ENCODE measurements at regions not wholly inside any gene's neighbourhood (a gene's known extent, or its start where the extent isn't known, plus 50 kb on each side); places are given as distances from the start of the nearest gene placed in this dataset.
"Not testable (repeated sequence)": the region's sequence is repeated elsewhere in the genome, so short reads cannot be mapped to it uniquely, and the experiment has no call there.

GRCh38 chr9:85872463-85872862, 68.5 kb upstream of the NAA35 start:
- H3K27ac ChIP-seq (ENCODE audit: low read length) = no peak overlapping the region
- H3K9ac ChIP-seq (ENCODE audit: low read length) = no peak overlapping the region
- TF ChIP-seq SMC3 (conservative IDR thresholded peaks at IDR 0.05; ENCODE audit: poor library complexity) (no peak), TAF1 (IDR thresholded peaks at IDR 0.05; ENCODE audit: low read depth) (no peak), CTCF (IDR thresholded peaks at IDR 0.05; ENCODE audit: poor library complexity, severe bottlenecking) (no peak), MXI1 (conservative IDR thresholded peaks at IDR 0.05; ENCODE audit: poor library complexity, severe bottlenecking) (no peak), RAD21 (conservative IDR thresholded peaks at IDR 0.05) (no peak), POLR2AphosphoS5 (IDR thresholded peaks at IDR 0.05) (no peak), EZH2 (IDR thresholded peaks at IDR 0.05; ENCODE audit: borderline replicate concordance, insufficient read depth, low read length, poor library complexity, severe bottlenecking) (no peak), REST (IDR thresholded peaks at IDR 0.05; ENCODE audit: borderline replicate concordance) (no peak), EP300 (conservative IDR thresholded peaks at IDR 0.05; ENCODE audit: poor library complexity, severe bottlenecking) (no peak)

GRCh38 chr9:85876628-85877027, 64.3 kb upstream of the NAA35 start:
- H3K9me2 ChIP-seq (ENCODE audit: insufficient read depth, low read length) = no peaks in the 10 kb centered on the region
- no peaks in the 10 kb centered on the region for H3K27me3 ChIP-seq (ENCODE audit: insufficient read depth, low read depth, low read length)
- no peaks in the 10 kb centered on the region for H3K9me3 ChIP-seq (ENCODE audit: low read length)
- no peaks in the 10 kb centered on the region for H3F3A ChIP-seq (ENCODE audit: insufficient read depth, low read length, poor library complexity, severe bottlenecking)
- no peak overlapping the region for H3K27ac ChIP-seq (ENCODE audit: low read length)
- H2AFZ ChIP-seq (ENCODE audit: low read depth, low read length) = no peak overlapping the region
- H4K20me1 ChIP-seq (ENCODE audit: insufficient read depth) = no peaks in the 10 kb centered on the region
- H3K79me2 ChIP-seq (replicated peaks; ENCODE audit: insufficient read depth, low read length) = no peaks in the 10 kb centered on the region
- H3K36me3 ChIP-seq (ENCODE audit: insufficient read depth, low read length) = no peaks in the 10 kb centered on the region
- no peak for TF ChIP-seq CTCF (IDR thresholded peaks at IDR 0.05; ENCODE audit: poor library complexity, severe bottlenecking)
- no peak for TF ChIP-seq POLR2AphosphoS5 (IDR thresholded peaks at IDR 0.05)
- no peak for TF ChIP-seq REST (IDR thresholded peaks at IDR 0.05; ENCODE audit: borderline replicate concordance)
- TF ChIP-seq MXI1 (conservative IDR thresholded peaks at IDR 0.05; ENCODE audit: poor library complexity, severe bottlenecking) = no peak
- no peak for TF ChIP-seq EP300 (conservative IDR thresholded peaks at IDR 0.05; ENCODE audit: poor library complexity, severe bottlenecking)
- no peak for TF ChIP-seq EZH2 (IDR thresholded peaks at IDR 0.05; ENCODE audit: borderline replicate concordance, insufficient read depth, low read length, poor library complexity, severe bottlenecking)
- no peak for TF ChIP-seq SMC3 (conservative IDR thresholded peaks at IDR 0.05; ENCODE audit: poor library complexity)
- no peak for TF ChIP-seq RAD21 (conservative IDR thresholded peaks at IDR 0.05)
- TF ChIP-seq TAF1 (IDR thresholded peaks at IDR 0.05; ENCODE audit: low read depth) = no peak
- H3K4me3 ChIP-seq (ENCODE audit: low read length) = no peak overlapping the region
- H3K9ac ChIP-seq (ENCODE audit: low read length) = no peak overlapping the region
- H3K4me2 ChIP-seq (ENCODE audit: low read length) = no peak overlapping the region

More at GRCh38 chr9:85872463-85872862, 68.5 kb upstream of the NAA35 start:
- Histone ChIP-seq H3K4me3 (ENCODE audit: low read length) (no peak overlapping the region), H3K27me3 (ENCODE audit: insufficient read depth, low read depth, low read length) (no peaks in the 10 kb centered on the region), H3K4me2 (ENCODE audit: low read length) (no peak overlapping the region), H2AFZ (ENCODE audit: low read depth, low read length) (no peak overlapping the region), H3K9me2 (ENCODE audit: insufficient read depth, low read length) (no peaks in the 10 kb centered on the region), H3F3A (ENCODE audit: insufficient read depth, low read length, poor library complexity, severe bottlenecking) (no peaks in the 10 kb centered on the region), H3K36me3 (ENCODE audit: insufficient read depth, low read length) (no peaks in the 10 kb centered on the region), H3K79me2 (replicated peaks; ENCODE audit: insufficient read depth, low read length) (no peaks in the 10 kb centered on the region), H3K9me3 (ENCODE audit: low read length) (no peaks in the 10 kb centered on the region), H4K20me1 (ENCODE audit: insufficient read depth) (no peaks in the 10 kb centered on the region)

- not testable (repeated sequence) for H3K27ac ChIP-seq (ENCODE audit: low read length); H3K79me2 ChIP-seq (replicated peaks; ENCODE audit: insufficient read depth, low read length); H3K9ac ChIP-seq (ENCODE audit: low read length); H3K9me2 ChIP-seq (ENCODE audit: insufficient read depth, low read length); H3K9me3 ChIP-seq (ENCODE audit: low read length); H2AFZ ChIP-seq (ENCODE audit: low read depth, low read length); H4K20me1 ChIP-seq (ENCODE audit: insufficient read depth); H3K27me3 ChIP-seq (ENCODE audit: insufficient read depth, low read depth, low read length); H3K4me2 ChIP-seq (ENCODE audit: low read length); H3F3A ChIP-seq (ENCODE audit: insufficient read depth, low read length, poor library complexity, severe bottlenecking); H3K36me3 ChIP-seq (ENCODE audit: insufficient read depth, low read length); H3K4me3 ChIP-seq (ENCODE audit: low read length)
Observed at GRCh38 chr9:85878872-85879597, 61.9 kb upstream of the NAA35 start.

Measured in neural cell (in vitro differentiated cells).